HG03159 (cell line): ENCODE measurements at regions not wholly inside any gene's neighbourhood (a gene's known extent, or its start where the extent isn't known, plus 50 kb on each side); places are given as distances from the start of the nearest gene placed in this dataset.
A peak's percentile ranks its signal among the peaks of the same experiment; 100 is the strongest.
"Not testable (repeated sequence)": the region's sequence is repeated elsewhere in the genome, so short reads cannot be mapped to it uniquely, and the experiment has no call there.

ENCODE experiments used
- ATAC-seq: cut with Tn5 transposase; IDR thresholded peaks from one replicate; pipeline ENCODE4 v1.9.1; 2021; ENCODE audit warnings: mild to moderate bottlenecking, moderate library complexity; ENCODE audit not compliant: unreplicated experiment

- ATAC-seq, result no peak
Measured at GRCh38 chr12:89230376-89231315, 121.7 kb downstream of the DUSP6 start.

- ATAC-seq, result no peak
Measured at GRCh38 chr12:89228491-89228890, 123.8 kb downstream of the DUSP6 start.

GRCh38 chr12:89227774-89228173, 124.5 kb downstream of the DUSP6 start:
- ATAC-seq, result no peak

- peak; percentile 48 for ATAC-seq
Measured at GRCh38 chr12:89225808-89226411, 126.4 kb downstream of the DUSP6 start.

GRCh38 chr12:89225401-89225800, 126.9 kb downstream of the DUSP6 start:
- ATAC-seq, result peak; percentile 62

GRCh38 chr12:89222580-89222979, 129.7 kb downstream of the DUSP6 start:
- ATAC-seq, result not testable (repeated sequence)

GRCh38 chr12:89217472-89217871, 134.8 kb downstream of the DUSP6 start:
- ATAC-seq, result no peak

- ATAC-seq, result no peak
Measured at GRCh38 chr12:89216211-89216952, 135.9 kb downstream of the DUSP6 start.

- ATAC-seq, result no peak
Measured at GRCh38 chr12:89215196-89215595, 137.1 kb downstream of the DUSP6 start.

- ATAC-seq, result no peak
Measured at GRCh38 chr12:89213747-89214146, 138.6 kb downstream of the DUSP6 start.

- ATAC-seq, result no peak
Measured at GRCh38 chr12:89213139-89213538, 139.2 kb downstream of the DUSP6 start.

GRCh38 chr12:89212339-89212771, 139.9 kb downstream of the DUSP6 start:
- no peak for ATAC-seq

- no peak for ATAC-seq
Measured at GRCh38 chr12:89211456-89211855, 140.8 kb downstream of the DUSP6 start.

- no peak for ATAC-seq
Measured at GRCh38 chr12:89210277-89210676, 142.0 kb downstream of the DUSP6 start.

- ATAC-seq, result no peak
Measured at GRCh38 chr12:89208661-89209096, 143.6 kb downstream of the DUSP6 start.

GRCh38 chr12:89206390-89206789, 145.9 kb downstream of the DUSP6 start:
- no peak for ATAC-seq

- no peak for ATAC-seq
Measured at GRCh38 chr12:89205517-89205916, 146.8 kb downstream of the DUSP6 start.

- no peak for ATAC-seq
Measured at GRCh38 chr12:89203144-89203543, 149.2 kb downstream of the DUSP6 start.

- peak; percentile 53 for ATAC-seq
Measured at GRCh38 chr12:89200217-89200616, 152.1 kb downstream of the DUSP6 start.

- ATAC-seq, result no peak
Measured at GRCh38 chr12:89195470-89195869, 156.8 kb downstream of the DUSP6 start.

GRCh38 chr12:89194683-89195082, 157.6 kb downstream of the DUSP6 start:
- no peak for ATAC-seq
